Neural cell (in vitro differentiated cells): ENCODE measurements at regions not wholly inside any gene's neighbourhood (a gene's known extent, or its start where the extent isn't known, plus 50 kb on each side); places are given as distances from the start of the nearest gene placed in this dataset.

Source experiments
- CTCF ChIP-seq: fragments of 450-650 bp; IDR thresholded peaks from 2 replicates; pipeline ENCODE4 v1.5.1; 2014; ENCODE audit warnings: antibody characterized with exemption, mild to moderate bottlenecking, moderate library complexity; ENCODE audit not compliant: poor library complexity, severe bottlenecking
- EP300 ChIP-seq: fragments of 450-650 bp; conservative IDR thresholded peaks from 2 replicates; pipeline ENCODE4 v1.6.1; 2014; ENCODE audit warnings: antibody characterized with exemption, mild to moderate bottlenecking, moderate library complexity; ENCODE audit not compliant: poor library complexity, severe bottlenecking
- EZH2 ChIP-seq: fragments of 200-600, 300-800 bp; shearing (Covaris generic), sonication (generic); IDR thresholded peaks from 2 replicates; pipeline ENCODE4 v1.6.1; 2014; ENCODE audit warnings: antibody characterized with exemption, low read length, borderline replicate concordance, mild to moderate bottlenecking; ENCODE audit not compliant: insufficient read depth, poor library complexity, severe bottlenecking

- TF ChIP-seq CTCF (no peak), EP300 (no peak), EZH2 (no peak)
These were observed 79.9 kb upstream of the OLFM1 start for GRCh38 chr9:135007601-135008000.
